Endodermal cell (in vitro differentiated cells): ENCODE measurements at regions not wholly inside any gene's neighbourhood (a gene's known extent, or its start where the extent isn't known, plus 50 kb on each side); places are given as distances from the start of the nearest gene placed in this dataset.

Experiments
- DNase-seq: peaks from one replicate; pipeline ENCODE4 v3.0.0-alpha.2; 2017
- H3K27ac ChIP-seq: 2 replicates; pipeline ENCODE4 v1.5.1; 2013; ENCODE audit warnings: mild to moderate bottlenecking, low read depth, low read length, moderate library complexity
- H3K27me3 ChIP-seq: 2 replicates; pipeline ENCODE4 v1.6.1; 2013; ENCODE audit warnings: mild to moderate bottlenecking, low read length, moderate library complexity; ENCODE audit not compliant: insufficient read depth, control insufficient read depth, poor library complexity, severe bottlenecking
- H3K36me3 ChIP-seq: 2 replicates; pipeline ENCODE4 v1.7.0; 2013; ENCODE audit warnings: mild to moderate bottlenecking, low read length, moderate library complexity; ENCODE audit not compliant: control insufficient read depth, insufficient read depth
- H3K4me1 ChIP-seq: one replicate; pipeline ENCODE4 v1.7.0; 2013; ENCODE audit warnings: low read length; ENCODE audit not compliant: control insufficient read depth, insufficient read depth
- H3K4me3 ChIP-seq: 2 replicates; pipeline ENCODE4 v1.5.1; 2013; ENCODE audit warnings: mild to moderate bottlenecking, low read length, moderate library complexity
- H3K9ac ChIP-seq: 2 replicates; pipeline ENCODE4 v1.6.1; 2013; ENCODE audit warnings: mild to moderate bottlenecking, low read length, moderate library complexity; ENCODE audit not compliant: poor library complexity, severe bottlenecking; ENCODE audit errors: extremely low read depth
- H3K9me3 ChIP-seq: 2 replicates; pipeline ENCODE4 v1.6.1; 2013; ENCODE audit warnings: mild to moderate bottlenecking, low read length, moderate library complexity; ENCODE audit not compliant: control insufficient read depth
- H3K27ac Mint-ChIP-seq: 2 replicates; pipeline ENCODE4 v1.8.0; 2020; ENCODE audit warnings: mixed read lengths
- H3K27me3 Mint-ChIP-seq: 2 replicates; pipeline ENCODE4 v1.8.0; 2021; ENCODE audit warnings: mild to moderate bottlenecking, mixed read lengths; ENCODE audit not compliant: insufficient read depth
- H3K36me3 Mint-ChIP-seq: 2 replicates; pipeline ENCODE4 v1.8.0; 2020; ENCODE audit warnings: low read depth, mixed read lengths
- H3K4me1 Mint-ChIP-seq: 2 replicates; pipeline ENCODE4 v1.8.0; 2020; ENCODE audit warnings: mixed read lengths
- H3K4me3 Mint-ChIP-seq: 2 replicates; pipeline ENCODE4 v1.8.0; 2020; ENCODE audit warnings: mild to moderate bottlenecking, moderate library complexity, mixed read lengths
- H3K9me3 Mint-ChIP-seq: 2 replicates; pipeline ENCODE4 v1.8.0; 2020; ENCODE audit warnings: mild to moderate bottlenecking, mixed read lengths
- CTCF ChIP-seq: fragments of 200-600 bp; sonication (generic); conservative IDR thresholded peaks from 2 replicates; pipeline ENCODE4 v1.5.0; 2021; ENCODE audit warnings: antibody characterized with exemption, mild to moderate bottlenecking
- WGBS, 2 experiments: methylation state at CpG; one replicate each; pipeline versions ENCODE4 v1.1.5 to v1.1.7; 2013; ENCODE audit warnings: missing lambda C conversion rate in 2 of 2, mixed read lengths in 1 of 2; ENCODE audit not compliant: insufficient coverage in 1 of 2, insufficient read length in 1 of 2; 5-methylcytosine and 5-hydroxymethylcytosine counted together

DNA sequence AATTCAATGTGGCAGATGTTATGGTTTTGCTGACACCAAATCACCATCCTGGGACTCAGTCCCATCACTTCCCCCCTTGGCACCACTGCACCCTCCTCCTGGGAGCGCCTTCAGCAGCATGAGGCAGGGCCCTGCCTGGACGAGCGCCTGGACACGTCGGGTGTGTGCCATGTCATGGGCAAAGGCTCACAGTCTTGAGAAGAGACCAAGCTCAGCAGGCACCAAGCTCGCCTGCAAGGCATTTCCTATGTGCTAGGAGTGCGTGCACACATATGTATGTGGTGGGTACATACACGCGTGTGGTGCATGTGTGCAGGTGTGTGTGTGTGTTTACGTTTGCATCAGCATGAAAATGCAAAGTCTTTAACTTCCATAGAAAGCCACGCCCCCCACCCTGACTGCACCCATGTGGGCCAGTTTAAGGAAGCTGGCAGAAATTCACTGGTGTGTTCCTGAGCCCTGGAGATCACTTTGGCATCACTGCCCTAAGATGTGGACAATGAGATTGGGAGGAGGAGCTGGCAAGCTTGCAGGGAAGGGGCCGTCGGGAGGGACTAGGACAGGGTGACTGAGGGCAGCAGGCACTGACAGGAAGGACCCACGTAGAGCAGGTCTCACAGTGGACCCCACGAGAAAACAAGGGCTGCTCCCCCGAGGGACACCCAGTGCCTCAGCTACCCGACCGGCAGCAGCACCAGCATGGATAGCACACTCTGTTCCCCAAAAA is 169.9 kb upstream of the PPP2R2D start:
- 93 to 95% methylated on average over 11 to 18 of the region's 18 CpGs for WGBS, 2 experiments
- Mint-ChIP-seq H3K27me3 (peaks cover 13% of the 10 kb centered on the region), H3K36me3 (peaks cover 4% of the 10 kb centered on the region), H3K9me3 (peaks cover 7% of the 10 kb centered on the region), H3K27ac (no peak overlapping the region), H3K4me3 (no peak overlapping the region), H3K4me1 (peaks cover 9% of the 10 kb centered on the region)
- no peak overlapping the region for H3K4me3 ChIP-seq
- peaks cover 5% of the 10 kb centered on the region for H3K9me3 ChIP-seq
- H3K9ac ChIP-seq: no peak overlapping the region
- no peak overlapping the region for H3K27ac ChIP-seq
- H3K4me1 ChIP-seq: no peaks in the 10 kb centered on the region
- H3K27me3 ChIP-seq: no peaks in the 10 kb centered on the region
- DNase-seq: peak; percentile 28
- TF ChIP-seq CTCF: no peak
- no peaks in the 10 kb centered on the region for H3K36me3 ChIP-seq

GRCh38 chr10:131731780-131732630 is 168.8 kb upstream of the PPP2R2D start:
- peaks cover 5% of the 10 kb centered on the region for H3K9me3 ChIP-seq
- Mint-ChIP-seq H3K9me3 (peaks cover 7% of the 10 kb centered on the region), H3K4me3 (no peak overlapping the region), H3K36me3 (peaks cover 4% of the 10 kb centered on the region), H3K27me3 (peaks cover 9% of the 10 kb centered on the region), H3K4me1 (no peaks in the 10 kb centered on the region), H3K27ac (no peak overlapping the region)
- H3K9ac ChIP-seq: no peak overlapping the region
- no peak overlapping the region for H3K4me3 ChIP-seq
- no peak overlapping the region for H3K27ac ChIP-seq
- H3K27me3 ChIP-seq: no peaks in the 10 kb centered on the region
- 90 to 95% methylated on average over 4 to 9 of the region's 9 CpGs for WGBS, 2 experiments
- no peaks in the 10 kb centered on the region for H3K36me3 ChIP-seq
- no peak for TF ChIP-seq CTCF
- no peaks in the 10 kb centered on the region for H3K4me1 ChIP-seq
- no peak for DNase-seq

- no peak for TF ChIP-seq CTCF
- 89 to 99% methylated on average over 5 of the region's 5 CpGs for WGBS, 2 experiments
- H3K9me3 ChIP-seq: peaks cover 5% of the 10 kb centered on the region
- Mint-ChIP-seq H3K4me1 (no peaks in the 10 kb centered on the region), H3K27ac (no peak overlapping the region), H3K27me3 (peaks cover 2% of the 10 kb centered on the region), H3K9me3 (peaks cover 7% of the 10 kb centered on the region), H3K36me3 (peaks cover 4% of the 10 kb centered on the region), H3K4me3 (no peak overlapping the region)
- H3K4me1 ChIP-seq: no peaks in the 10 kb centered on the region
- H3K36me3 ChIP-seq: no peaks in the 10 kb centered on the region
- H3K27ac ChIP-seq: no peak overlapping the region
- no peak overlapping the region for H3K4me3 ChIP-seq
- no peaks in the 10 kb centered on the region for H3K27me3 ChIP-seq
- H3K9ac ChIP-seq: no peak overlapping the region
- peak; percentile 37 for DNase-seq
Observed at GRCh38 chr10:131732631-131733127, 168.1 kb upstream of the PPP2R2D start.
